Neural progenitor cell (in vitro differentiated cells): ENCODE measurements at regions not wholly inside any gene's neighbourhood (a gene's known extent, or its start where the extent isn't known, plus 50 kb on each side); places are given as distances from the start of the nearest gene placed in this dataset.

Source experiments
- DNase-seq: peaks from one replicate; pipeline ENCODE4 v3.0.0-alpha.2; 2016; ENCODE audit warnings: low spot score
- H2AFZ ChIP-seq: fragments of 200-600 bp; sonication (generic); replicated peaks from 2 replicates; pipeline ENCODE4 v1.6.1; 2016; ENCODE audit warnings: antibody characterized with exemption
- H3F3A ChIP-seq: fragments of 200-600 bp; sonication (generic); 2 replicates; pipeline ENCODE4 v1.6.1; 2016; ENCODE audit warnings: antibody characterized with exemption, low read depth
- H3K27ac ChIP-seq: fragments of 200-600 bp; sonication (generic); 2 replicates; pipeline ENCODE4 v1.5.1; 2016; ENCODE audit warnings: mild to moderate bottlenecking
- H3K27me3 ChIP-seq: fragments of 200-600 bp; sonication (generic); 2 replicates; pipeline ENCODE4 v1.6.1; 2016; ENCODE audit warnings: mild to moderate bottlenecking, moderate library complexity
- H3K36me3 ChIP-seq: fragments of 200-600 bp; sonication (generic); 2 replicates; pipeline ENCODE4 v1.5.1; 2016
- H3K4me1 ChIP-seq: fragments of 200-600 bp; sonication (generic); 2 replicates; pipeline ENCODE4 v1.6.1; 2016; ENCODE audit warnings: mixed run types
- H3K4me2 ChIP-seq: fragments of 200-600 bp; sonication (generic); 2 replicates; pipeline ENCODE4 v1.6.1; 2016
- H3K4me3 ChIP-seq: fragments of 200-600 bp; sonication (generic); 2 replicates; pipeline ENCODE4 v1.5.1; 2016
- H3K79me2 ChIP-seq: fragments of 200-600 bp; sonication (generic); 2 replicates; pipeline ENCODE4 v1.6.1; 2016; ENCODE audit warnings: low read depth
- H3K9ac ChIP-seq: fragments of 200-600 bp; sonication (generic); 2 replicates; pipeline ENCODE4 v1.6.1; 2016
- H3K9me3 ChIP-seq: fragments of 200-600 bp; sonication (generic); 2 replicates; pipeline ENCODE4 v1.5.1; 2016; ENCODE audit warnings: low read depth
- H4K20me1 ChIP-seq: fragments of 200-600 bp; sonication (generic); 2 replicates; pipeline ENCODE4 v1.6.1; 2016; ENCODE audit warnings: low read depth
- H3K27ac Mint-ChIP-seq: 3 replicates; pipeline ENCODE4 v1.8.0; 2021; ENCODE audit warnings: mixed read lengths
- H3K27me3 Mint-ChIP-seq: 2 replicates; pipeline ENCODE4 v1.8.0; 2022; ENCODE audit warnings: low read depth, mild to moderate bottlenecking, inconsistent platforms, moderate library complexity, mixed read lengths; ENCODE audit not compliant: insufficient read depth
- H3K36me3 Mint-ChIP-seq: 3 replicates; pipeline ENCODE4 v1.8.0; 2021; ENCODE audit warnings: mixed read lengths
- H3K4me1 Mint-ChIP-seq: 3 replicates; pipeline ENCODE4 v1.8.0; 2021; ENCODE audit warnings: mixed read lengths
- H3K4me3 Mint-ChIP-seq: 3 replicates; pipeline ENCODE4 v1.8.0; 2021; ENCODE audit warnings: mild to moderate bottlenecking, moderate library complexity, mixed read lengths
- H3K9me3 Mint-ChIP-seq: 3 replicates; pipeline ENCODE4 v1.8.0; 2020; ENCODE audit warnings: mixed read lengths
- EZH2 ChIP-seq: fragments of 200-600 bp; sonication (generic); IDR thresholded peaks from 2 replicates; pipeline ENCODE4 v1.6.1; 2017; ENCODE audit warnings: antibody characterized with exemption, mild to moderate bottlenecking, moderate library complexity
- EZH2phosphoT487 ChIP-seq: fragments of 200-600 bp; sonication (generic); IDR thresholded peaks from 2 replicates; pipeline ENCODE4 v1.6.1; 2017; ENCODE audit warnings: antibody characterized with exemption
- TF ChIP-seq, protein P1 (sequence below): fragments of 200-600 bp; sonication (generic); IDR thresholded peaks from 2 replicates; pipeline ENCODE4 v1.5.1; 2017; ENCODE audit warnings: antibody characterized with exemption, mild to moderate bottlenecking

DNA sequence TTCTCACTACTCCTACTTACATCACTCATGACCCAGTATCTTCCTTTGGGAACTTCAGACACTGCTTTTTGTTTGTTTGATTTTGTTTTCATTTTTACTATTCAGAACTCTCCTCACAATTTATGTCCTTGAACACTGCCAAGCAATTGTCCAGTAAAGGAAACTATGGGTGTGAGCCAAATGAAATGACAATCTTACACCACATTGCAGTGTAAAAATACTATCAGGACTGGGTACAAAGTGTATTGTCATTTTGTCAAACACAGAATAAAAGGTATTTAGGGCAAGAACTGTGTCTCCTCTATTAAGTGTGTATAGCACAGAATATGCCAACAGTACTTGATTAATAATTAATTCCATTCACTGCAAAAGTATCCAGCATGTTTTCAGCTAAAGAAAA lies 199.3 kb downstream of the ALG10B start:
- Mint-ChIP-seq H3K4me3 (no peak overlapping the region), H3K27me3 (peaks cover 3% of the 10 kb centered on the region), H3K36me3 (no peaks in the 10 kb centered on the region), H3K27ac (peak overlapping the region; percentile 87), H3K9me3 (peaks cover 25% of the 10 kb centered on the region), H3K4me1 (peaks cover 21% of the 10 kb centered on the region)
- Histone ChIP-seq H3K4me2 (peak overlapping the region; percentile 71), H3K4me1 (peaks cover 25% of the 10 kb centered on the region), H3F3A (peaks cover 8% of the 10 kb centered on the region), H3K27ac (peak overlapping the region; percentile 89), H3K4me3 (peak overlapping the region; percentile 17), H3K9ac (no peak overlapping the region), H3K9me3 (no peaks in the 10 kb centered on the region), H3K27me3 (no peaks in the 10 kb centered on the region), H3K79me2 (no peaks in the 10 kb centered on the region), H3K36me3 (no peaks in the 10 kb centered on the region), H4K20me1 (no peaks in the 10 kb centered on the region), H2AFZ (peak overlapping the region; percentile 58)
- no peak for TF ChIP-seq EZH2phosphoT487
- TF ChIP-seq, protein P1, sequence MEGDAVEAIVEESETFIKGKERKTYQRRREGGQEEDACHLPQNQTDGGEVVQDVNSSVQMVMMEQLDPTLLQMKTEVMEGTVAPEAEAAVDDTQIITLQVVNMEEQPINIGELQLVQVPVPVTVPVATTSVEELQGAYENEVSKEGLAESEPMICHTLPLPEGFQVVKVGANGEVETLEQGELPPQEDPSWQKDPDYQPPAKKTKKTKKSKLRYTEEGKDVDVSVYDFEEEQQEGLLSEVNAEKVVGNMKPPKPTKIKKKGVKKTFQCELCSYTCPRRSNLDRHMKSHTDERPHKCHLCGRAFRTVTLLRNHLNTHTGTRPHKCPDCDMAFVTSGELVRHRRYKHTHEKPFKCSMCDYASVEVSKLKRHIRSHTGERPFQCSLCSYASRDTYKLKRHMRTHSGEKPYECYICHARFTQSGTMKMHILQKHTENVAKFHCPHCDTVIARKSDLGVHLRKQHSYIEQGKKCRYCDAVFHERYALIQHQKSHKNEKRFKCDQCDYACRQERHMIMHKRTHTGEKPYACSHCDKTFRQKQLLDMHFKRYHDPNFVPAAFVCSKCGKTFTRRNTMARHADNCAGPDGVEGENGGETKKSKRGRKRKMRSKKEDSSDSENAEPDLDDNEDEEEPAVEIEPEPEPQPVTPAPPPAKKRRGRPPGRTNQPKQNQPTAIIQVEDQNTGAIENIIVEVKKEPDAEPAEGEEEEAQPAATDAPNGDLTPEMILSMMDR: no peak
- TF ChIP-seq EZH2: no peak
- no peak for DNase-seq

DNA sequence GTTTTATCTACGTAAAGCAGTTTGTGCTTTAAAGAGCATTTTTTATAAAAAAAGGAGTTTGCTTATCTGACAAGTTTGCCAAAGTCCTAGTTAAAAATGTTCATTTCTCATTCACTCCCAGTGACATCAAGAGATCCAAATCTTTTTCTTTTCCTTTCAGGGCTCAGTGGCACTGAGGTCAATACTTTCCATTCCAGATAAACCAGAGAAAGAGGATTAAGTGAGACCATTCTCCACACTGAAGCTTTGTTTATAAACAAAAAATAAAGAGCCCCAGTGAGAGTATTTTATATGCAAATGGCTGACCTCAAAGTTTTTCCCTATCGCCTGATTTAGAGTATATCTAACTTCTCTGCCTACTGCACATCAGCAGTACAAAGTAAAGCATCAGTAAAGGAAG lies 199.8 kb downstream of the ALG10B start:
- peak overlapping the region; percentile 89 for H3K27ac ChIP-seq
- peak overlapping the region; percentile 17 for H3K4me3 ChIP-seq
- H3K27me3 ChIP-seq: no peaks in the 10 kb centered on the region
- H3K9ac ChIP-seq: no peak overlapping the region
- peak overlapping the region; percentile 98 for H3K27ac Mint-ChIP-seq
- H3K4me3 Mint-ChIP-seq: no peak overlapping the region
- H3K4me1 ChIP-seq: peaks cover 25% of the 10 kb centered on the region
- H2AFZ ChIP-seq: no peak overlapping the region
- TF ChIP-seq EZH2: no peak
- TF ChIP-seq, protein P1: no peak
- no peak for TF ChIP-seq EZH2phosphoT487
- no peaks in the 10 kb centered on the region for H3K36me3 ChIP-seq
- no peaks in the 10 kb centered on the region for H3K36me3 Mint-ChIP-seq
- peaks cover 21% of the 10 kb centered on the region for H3K4me1 Mint-ChIP-seq
- peaks cover 8% of the 10 kb centered on the region for H3F3A ChIP-seq
- H3K79me2 ChIP-seq: no peaks in the 10 kb centered on the region
- no peaks in the 10 kb centered on the region for H3K9me3 ChIP-seq
- H3K9me3 Mint-ChIP-seq: peaks cover 20% of the 10 kb centered on the region
- H3K27me3 Mint-ChIP-seq: peaks cover 2% of the 10 kb centered on the region
- H3K4me2 ChIP-seq: peak overlapping the region; percentile 71
- DNase-seq: peak; percentile 57
- no peaks in the 10 kb centered on the region for H4K20me1 ChIP-seq

DNA sequence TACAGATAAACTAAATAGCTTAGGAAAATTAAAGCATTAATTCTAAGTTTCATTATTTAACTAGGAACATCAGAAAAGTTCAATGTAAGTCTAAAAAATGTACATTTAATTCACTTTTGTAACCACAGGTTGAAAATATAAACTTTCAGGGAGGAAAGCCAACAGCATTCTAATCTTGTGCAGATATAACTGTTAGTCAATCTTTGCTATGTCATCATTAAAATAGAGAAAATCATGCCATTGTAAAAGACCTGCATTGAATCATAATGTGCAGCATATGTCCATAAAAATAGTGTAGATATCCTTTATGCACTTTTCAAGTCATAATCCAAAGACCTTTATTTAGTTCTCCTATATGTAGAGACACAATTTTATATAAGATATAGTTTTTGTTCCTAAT lies 207.3 kb downstream of the ALG10B start:
- H3K4me1 Mint-ChIP-seq: peaks cover 14% of the 10 kb centered on the region
- no peak overlapping the region for H3K4me3 Mint-ChIP-seq
- TF ChIP-seq EZH2: no peak
- TF ChIP-seq EZH2phosphoT487: no peak
- TF ChIP-seq, protein P1: no peak
- no peaks in the 10 kb centered on the region for H3K9me3 Mint-ChIP-seq
- H3K27ac Mint-ChIP-seq: no peak overlapping the region
- no peaks in the 10 kb centered on the region for H3K36me3 ChIP-seq
- H3K4me2 ChIP-seq: no peak overlapping the region
- no peaks in the 10 kb centered on the region for H3K27me3 Mint-ChIP-seq
- no peak overlapping the region for H3K27ac ChIP-seq
- DNase-seq: no peak
- H3K9me3 ChIP-seq: no peaks in the 10 kb centered on the region
- no peak overlapping the region for H3K9ac ChIP-seq
- H3K4me3 ChIP-seq: no peak overlapping the region
- no peaks in the 10 kb centered on the region for H3K36me3 Mint-ChIP-seq
- H3K4me1 ChIP-seq: peaks cover 3% of the 10 kb centered on the region
- H3K79me2 ChIP-seq: no peaks in the 10 kb centered on the region
- no peaks in the 10 kb centered on the region for H3F3A ChIP-seq
- no peaks in the 10 kb centered on the region for H3K27me3 ChIP-seq
- no peak overlapping the region for H2AFZ ChIP-seq
- H4K20me1 ChIP-seq: no peaks in the 10 kb centered on the region
